Uterus (tissue), 3 donors: ENCODE measurements at regions not wholly inside any gene's neighbourhood (a gene's known extent, or its start where the extent isn't known, plus 50 kb on each side); places are given as distances from the start of the nearest gene placed in this dataset.

Experiments used
- DNase-seq, 2 donors: peaks; one replicate each; pipeline ENCODE4 v3.0.0-alpha.2; 2019 to 2020
- H3K27ac ChIP-seq, 2 donors: fragments of 200-600 bp; sonication (generic); 1 replicate in 1 of 2; 2 replicates in 1 of 2; pipeline ENCODE4 v1.5.1; 2016 to 2018
- H3K27me3 ChIP-seq, 2 donors: fragments of 200-600 bp; sonication (generic); one replicate each; pipeline ENCODE4 v1.5.1; 2018 to 2019; ENCODE audit warnings: control low read depth in 1 of 2
- H3K36me3 ChIP-seq, 2 donors: fragments of 200-600 bp; sonication (generic); one replicate each; pipeline ENCODE4 v1.5.1; 2019; ENCODE audit warnings: control low read depth in 1 of 2
- H3K4me1 ChIP-seq, 2 donors: fragments of 200-600 bp; sonication (generic); one replicate each; pipeline ENCODE4 v1.5.1; 2018 to 2019; ENCODE audit warnings: control low read depth in 1 of 2
- H3K4me3 ChIP-seq, 2 donors: fragments of 200-600 bp; sonication (generic); 1 replicate in 1 of 2; 2 replicates in 1 of 2; pipeline ENCODE4 v1.5.1; 2018 to 2019; ENCODE audit warnings: mild to moderate bottlenecking in 1 of 2
- H3K9me3 ChIP-seq, 2 donors: fragments of 200-600 bp; sonication (generic); one replicate each; pipeline ENCODE4 v1.5.1; 2019; ENCODE audit warnings: control low read depth in 1 of 2
- POLR2A ChIP-seq, 2 donors: fragments of 450-650 bp; IDR thresholded peaks; one replicate each; pipeline ENCODE4 v1.6.1; 2016; ENCODE audit warnings: antibody characterized with exemption in 2 of 2, mild to moderate bottlenecking in 1 of 2, moderate library complexity in 1 of 2
- intact Hi-C: fragments of 100-400 bp; cut with DNase I; formaldehyde crosslinking; loops from one replicate; pipeline ENCODE4 v1.15.1; 2023; ENCODE audit warnings: low total_unique reads
- TF ChIP-seq, protein P1 (sequence below), 4 experiments: fragments of 200-600 bp in 2 of 4; fragments of 450-650 bp in 2 of 4; sonication (generic) in 2 of 4; IDR thresholded peaks; one replicate each; pipeline ENCODE4 v1.5.1; 2016 to 2019; ENCODE audit warnings: antibody characterized with exemption in 4 of 4, mild to moderate bottlenecking in 2 of 4, moderate library complexity in 1 of 4
- donor health status: DM: yes; HTN: yes; CAD: no.

DNA sequence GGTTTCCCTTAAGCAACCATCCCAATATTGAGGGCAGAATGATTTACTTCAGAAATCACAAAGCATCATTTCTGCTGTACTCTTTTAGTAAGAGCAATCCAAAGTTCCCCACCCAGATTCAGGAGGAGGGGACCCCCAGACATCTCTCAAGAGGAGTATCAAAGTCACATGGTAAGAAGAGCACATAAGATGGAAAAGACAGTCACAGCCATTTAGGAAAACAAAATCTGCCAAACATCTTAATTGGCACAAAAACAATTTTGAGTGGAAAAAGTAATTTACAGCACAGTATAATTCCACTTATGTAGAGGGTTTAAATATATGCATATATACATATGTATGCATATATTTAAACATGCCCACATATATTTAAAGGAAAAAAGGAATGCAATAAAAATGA is 1329.0 kb upstream of the CELF2 start:
- DNase-seq, result no peak
- intact Hi-C loops, result no loop called here
- Histone ChIP-seq H3K4me1 (no peaks in the 10 kb centered on the region), H3K36me3 (no peaks in the 10 kb centered on the region), H3K27ac (no peak overlapping the region), H3K4me3 (no peak overlapping the region), H3K27me3 (no peaks in the 10 kb centered on the region), H3K9me3 (no peaks in the 10 kb centered on the region)
- TF ChIP-seq, protein P1, sequence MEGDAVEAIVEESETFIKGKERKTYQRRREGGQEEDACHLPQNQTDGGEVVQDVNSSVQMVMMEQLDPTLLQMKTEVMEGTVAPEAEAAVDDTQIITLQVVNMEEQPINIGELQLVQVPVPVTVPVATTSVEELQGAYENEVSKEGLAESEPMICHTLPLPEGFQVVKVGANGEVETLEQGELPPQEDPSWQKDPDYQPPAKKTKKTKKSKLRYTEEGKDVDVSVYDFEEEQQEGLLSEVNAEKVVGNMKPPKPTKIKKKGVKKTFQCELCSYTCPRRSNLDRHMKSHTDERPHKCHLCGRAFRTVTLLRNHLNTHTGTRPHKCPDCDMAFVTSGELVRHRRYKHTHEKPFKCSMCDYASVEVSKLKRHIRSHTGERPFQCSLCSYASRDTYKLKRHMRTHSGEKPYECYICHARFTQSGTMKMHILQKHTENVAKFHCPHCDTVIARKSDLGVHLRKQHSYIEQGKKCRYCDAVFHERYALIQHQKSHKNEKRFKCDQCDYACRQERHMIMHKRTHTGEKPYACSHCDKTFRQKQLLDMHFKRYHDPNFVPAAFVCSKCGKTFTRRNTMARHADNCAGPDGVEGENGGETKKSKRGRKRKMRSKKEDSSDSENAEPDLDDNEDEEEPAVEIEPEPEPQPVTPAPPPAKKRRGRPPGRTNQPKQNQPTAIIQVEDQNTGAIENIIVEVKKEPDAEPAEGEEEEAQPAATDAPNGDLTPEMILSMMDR (IDR thresholded peaks at IDR 0.05), result no peak
- TF ChIP-seq POLR2A (IDR thresholded peaks at IDR 0.05), result no peak

DNA sequence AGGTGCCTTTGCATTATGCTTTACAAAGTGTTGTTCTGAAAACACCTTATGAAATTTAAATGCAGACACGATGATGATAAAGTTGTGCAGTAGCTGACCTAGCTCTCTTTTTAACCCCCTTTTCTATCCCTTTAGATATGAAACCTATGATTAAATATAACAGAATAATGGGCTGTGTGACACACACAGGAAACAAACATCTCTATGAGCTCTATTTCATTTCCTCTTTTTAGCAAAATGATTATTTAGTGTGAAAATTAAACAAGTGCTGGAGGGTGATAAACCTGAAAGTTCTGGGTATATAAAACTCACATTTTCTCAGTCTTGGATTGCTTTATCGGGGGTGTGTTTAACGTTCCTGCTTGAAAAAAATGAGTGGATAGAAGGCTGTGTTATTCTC is 1310.5 kb upstream of the CELF2 start:
- no peaks in the 10 kb centered on the region for H3K36me3 ChIP-seq
- intact Hi-C loops, result no loop called here
- H3K4me1 ChIP-seq, result no peaks in the 10 kb centered on the region
- H3K27ac ChIP-seq, result no peak overlapping the region
- DNase-seq, result no peak
- TF ChIP-seq POLR2A (IDR thresholded peaks at IDR 0.05), result no peak
- TF ChIP-seq, protein P1 (IDR thresholded peaks at IDR 0.05), result no peak
- H3K27me3 ChIP-seq, result no peaks in the 10 kb centered on the region
- H3K9me3 ChIP-seq, result no peaks in the 10 kb centered on the region
- H3K4me3 ChIP-seq, result no peak overlapping the region

DNA sequence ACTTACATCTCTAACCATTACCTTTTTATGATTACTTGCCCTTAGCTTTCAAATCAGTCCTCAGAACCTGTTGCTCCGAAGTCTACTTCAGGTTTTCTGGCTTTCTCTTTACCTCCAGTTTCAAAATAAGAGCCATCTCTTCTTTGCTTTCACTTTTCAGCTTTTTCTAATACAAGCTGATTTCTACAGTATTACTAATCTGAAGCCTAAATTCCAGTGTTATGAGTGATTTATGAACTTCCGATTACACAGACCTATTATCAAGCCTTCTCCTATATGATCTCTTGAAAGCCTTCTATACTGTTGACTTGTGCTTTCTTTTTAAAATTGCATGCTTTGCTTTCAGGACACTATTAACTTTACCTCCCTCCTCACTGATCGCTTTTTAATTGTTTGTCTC is 1307.8 kb upstream of the CELF2 start:
- no peak for DNase-seq
- TF ChIP-seq, protein P1 (IDR thresholded peaks at IDR 0.05), result no peak
- TF ChIP-seq POLR2A (IDR thresholded peaks at IDR 0.05), result no peak
- intact Hi-C loops, result no loop called here
- Histone ChIP-seq H3K4me1 (no peaks in the 10 kb centered on the region), H3K9me3 (no peaks in the 10 kb centered on the region), H3K27me3 (no peaks in the 10 kb centered on the region), H3K36me3 (no peaks in the 10 kb centered on the region), H3K27ac (no peak overlapping the region), H3K4me3 (no peak overlapping the region)

DNA sequence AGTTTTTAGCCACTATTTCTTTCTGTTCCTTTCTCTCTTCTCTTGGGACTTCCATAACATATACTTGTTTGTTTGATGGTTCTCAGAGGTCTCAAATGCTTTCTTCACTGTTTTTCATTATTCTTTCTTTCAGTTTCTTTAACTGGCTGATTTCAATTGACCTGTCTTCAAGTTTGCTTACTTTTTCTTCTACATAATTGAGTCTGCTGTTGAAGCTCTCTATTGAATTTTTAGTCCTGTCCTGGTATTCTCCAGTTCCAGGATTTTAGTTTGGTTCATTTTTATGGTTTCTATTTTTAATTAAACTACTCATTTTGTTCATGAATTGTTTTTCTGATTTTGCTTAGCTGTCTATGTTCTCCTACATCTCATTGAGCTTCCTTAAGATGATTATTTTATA is 1305.3 kb upstream of the CELF2 start:
- TF ChIP-seq, protein P1 (IDR thresholded peaks at IDR 0.05), result no peak
- TF ChIP-seq POLR2A (IDR thresholded peaks at IDR 0.05), result no peak
- intact Hi-C loops, result no loop called here
- no peaks in the 10 kb centered on the region for H3K36me3 ChIP-seq
- H3K27me3 ChIP-seq, result no peaks in the 10 kb centered on the region
- H3K9me3 ChIP-seq, result no peaks in the 10 kb centered on the region
- no peak overlapping the region for H3K27ac ChIP-seq
- no peak overlapping the region for H3K4me3 ChIP-seq
- DNase-seq, result no peak
- H3K4me1 ChIP-seq, result no peaks in the 10 kb centered on the region

DNA sequence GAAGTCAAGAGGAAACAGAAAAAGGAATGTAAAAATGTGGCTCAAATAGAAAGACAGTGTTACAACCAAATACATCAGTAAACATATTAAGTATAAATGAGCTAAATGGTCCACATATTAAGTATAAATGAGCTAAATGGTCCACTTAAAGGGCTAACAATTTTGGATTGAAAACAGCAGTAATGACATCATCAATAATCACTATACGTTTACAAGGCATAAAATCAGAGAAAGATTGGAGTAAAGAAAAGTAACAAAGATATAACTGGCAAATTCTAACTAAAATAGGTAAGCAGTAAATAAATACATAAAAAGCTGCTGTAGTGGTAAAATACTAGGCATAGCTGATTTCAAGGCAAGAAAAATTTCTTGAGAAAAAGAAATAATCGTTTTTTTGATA is 1298.4 kb upstream of the CELF2 start:
- TF ChIP-seq POLR2A (IDR thresholded peaks at IDR 0.05), result no peak
- TF ChIP-seq, protein P1 (IDR thresholded peaks at IDR 0.05), result no peak
- Histone ChIP-seq H3K27ac (no peak overlapping the region), H3K36me3 (no peaks in the 10 kb centered on the region), H3K27me3 (no peaks in the 10 kb centered on the region), H3K4me1 (no peaks in the 10 kb centered on the region), H3K9me3 (no peaks in the 10 kb centered on the region), H3K4me3 (no peak overlapping the region)
- intact Hi-C loops, result no loop called here
- no peak for DNase-seq
